Endothelial cell of umbilical vein (primary cell): ENCODE measurements at regions not wholly inside any gene's neighbourhood (a gene's known extent, or its start where the extent isn't known, plus 50 kb on each side); places are given as distances from the start of the nearest gene placed in this dataset.

Experiments used
- CTCF ChIP-seq, 2 donors: IDR thresholded peaks; 1 replicate in 1 of 2; 2 replicates in 1 of 2; pipeline ENCODE4 v1.5.1; 2011; ENCODE audit warnings: low read length in 2 of 2, mild to moderate bottlenecking in 2 of 2, moderate library complexity in 2 of 2, control low read depth in 1 of 2, inconsistent platforms in 1 of 2, low read depth in 1 of 2; ENCODE audit not compliant: insufficient read depth in 1 of 2; ENCODE audit errors: extremely low read depth in 1 of 2
- EZH2 ChIP-seq: IDR thresholded peaks from 2 replicates; pipeline ENCODE4 v1.6.1; 2012; ENCODE audit warnings: borderline replicate concordance, low read depth, mild to moderate bottlenecking, moderate library complexity, low read length, inconsistent platforms; ENCODE audit not compliant: severe bottlenecking
- FOS ChIP-seq: IDR thresholded peaks from 2 replicates; pipeline ENCODE4 v1.6.1; 2011; ENCODE audit warnings: mild to moderate bottlenecking, low read length, moderate library complexity, borderline replicate concordance; ENCODE audit not compliant: insufficient read depth
- GATA2 ChIP-seq: IDR thresholded peaks from 2 replicates; pipeline ENCODE4 v1.7.0; 2011; ENCODE audit warnings: low read depth, mild to moderate bottlenecking, moderate library complexity, mixed read lengths, low read length; ENCODE audit not compliant: insufficient read length, insufficient read depth
- JUN ChIP-seq: IDR thresholded peaks from 2 replicates; pipeline ENCODE4 v1.6.1; 2011; ENCODE audit warnings: borderline replicate concordance, low read depth; ENCODE audit not compliant: insufficient read length, insufficient read depth
- POLR2A ChIP-seq: IDR thresholded peaks from 2 replicates; pipeline ENCODE4 v1.6.1; 2012; ENCODE audit warnings: low read depth, mild to moderate bottlenecking, control low read depth, low read length
- POLR2AphosphoS5 ChIP-seq: IDR thresholded peaks from 2 replicates; pipeline ENCODE4 v1.6.1; 2012; ENCODE audit warnings: low read depth, mild to moderate bottlenecking, control low read depth, low read length, moderate library complexity; ENCODE audit not compliant: insufficient read depth
- TF ChIP-seq, protein P1 (sequence below): IDR thresholded peaks from 2 replicates; pipeline ENCODE4 v1.6.1; 2011; ENCODE audit not compliant: insufficient read depth, insufficient read length

DNA sequence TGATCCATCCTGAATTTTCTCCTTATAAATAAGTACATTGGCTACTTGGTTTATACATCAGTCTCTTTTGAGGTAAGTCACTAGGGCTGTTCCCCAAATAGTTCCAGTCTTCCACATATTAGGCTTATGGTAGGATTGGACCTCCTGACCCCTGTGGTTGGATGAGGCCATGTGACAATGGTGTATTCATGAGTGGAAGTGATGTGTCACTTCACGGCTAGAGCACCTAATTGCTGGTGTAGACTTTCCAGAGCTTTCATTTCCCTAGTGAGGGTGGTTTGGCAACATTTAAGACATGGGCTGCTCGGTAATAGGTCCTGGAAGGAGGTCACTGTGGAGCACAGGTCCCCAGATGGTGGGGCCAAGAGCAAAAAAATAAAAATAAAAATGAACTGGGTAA, 141.2 kb upstream of the ABCB5 start:
- TF ChIP-seq EZH2 (no peak), CTCF (IDR thresholded peaks at IDR 0.05; ENCODE audit: extremely low read depth in 1 of 2, insufficient read depth in 1 of 2, low read depth in 1 of 2, low read length in 2 of 2) (no peak), POLR2A (no peak), POLR2AphosphoS5 (no peak), FOS (no peak), JUN (no peak), GATA2 (no peak)
- TF ChIP-seq, protein P1, sequence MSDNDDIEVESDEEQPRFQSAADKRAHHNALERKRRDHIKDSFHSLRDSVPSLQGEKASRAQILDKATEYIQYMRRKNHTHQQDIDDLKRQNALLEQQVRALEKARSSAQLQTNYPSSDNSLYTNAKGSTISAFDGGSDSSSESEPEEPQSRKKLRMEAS: no peak
